Epidermal melanocyte (primary cell): ENCODE measurements at regions not wholly inside any gene's neighbourhood (a gene's known extent, or its start where the extent isn't known, plus 50 kb on each side); places are given as distances from the start of the nearest gene placed in this dataset.

Source experiments
- DNase-seq: peaks from one replicate; pipeline ENCODE4 v3.0.0; 2011; ENCODE audit warnings: low spot score; ENCODE audit not compliant: insufficient read length

GRCh38 chr2:180370511-180371205 is 363.6 kb upstream of the CWC22 start:
- no peak for DNase-seq

DNA sequence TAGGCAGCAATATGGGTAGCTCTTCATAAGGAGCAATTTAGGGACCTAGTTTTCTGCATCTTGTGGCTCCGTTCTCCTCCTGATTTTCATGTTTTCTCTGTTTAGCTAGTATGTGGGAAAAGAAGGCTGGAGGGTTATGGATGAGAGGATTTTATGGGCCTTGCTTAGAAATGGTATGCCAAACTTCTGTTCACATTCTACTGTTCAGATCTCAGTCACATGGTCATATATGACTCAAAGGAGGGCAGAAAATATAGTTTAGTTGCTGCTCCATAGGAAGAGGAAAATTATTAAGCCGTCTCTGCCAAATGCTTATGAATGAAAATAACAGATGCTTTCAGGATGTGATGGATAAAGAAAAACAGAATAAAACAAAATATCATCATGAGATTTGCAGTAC is 361.8 kb upstream of the CWC22 start:
- DNase-seq: no peak

DNA sequence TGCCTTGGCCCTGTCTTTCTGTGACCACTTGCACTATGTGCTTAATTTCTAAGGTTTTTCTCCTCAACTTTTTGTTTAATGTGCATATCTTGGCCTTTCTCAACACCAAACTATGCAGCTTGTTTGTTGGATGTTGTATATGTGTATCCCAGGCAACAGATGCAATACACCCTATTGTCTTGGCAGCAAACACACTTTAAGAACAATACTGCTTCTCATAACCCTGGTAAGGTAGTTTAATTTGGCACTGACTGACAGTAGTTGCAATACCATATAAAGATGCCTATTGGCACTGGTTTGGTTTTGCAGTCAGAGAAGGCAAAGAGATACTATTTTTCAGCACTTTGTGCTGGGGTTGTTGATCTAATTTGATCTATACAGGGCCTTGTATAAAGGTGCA is 360.7 kb upstream of the CWC22 start:
- no peak for DNase-seq

GRCh38 chr2:180366481-180366880 is 359.4 kb upstream of the CWC22 start:
- DNase-seq: no peak

DNA sequence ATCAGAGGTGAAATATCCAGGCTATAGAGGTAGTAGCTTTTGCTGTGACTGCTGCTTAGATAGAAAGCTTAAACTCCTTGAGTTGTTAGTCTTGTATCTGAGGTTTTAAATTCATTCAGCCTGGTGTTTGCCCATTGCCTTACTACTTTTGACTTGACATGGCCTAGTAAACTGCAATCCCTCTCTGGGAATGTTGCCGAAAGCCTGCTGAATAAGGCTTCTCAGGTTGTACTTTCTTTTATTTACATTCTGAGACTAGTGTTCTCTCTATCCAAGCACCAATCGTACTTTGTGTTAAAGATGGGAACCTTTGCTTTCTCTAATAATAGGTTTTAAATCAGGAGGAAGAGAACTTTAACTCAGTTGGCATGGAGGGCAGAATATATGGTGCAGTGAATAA is 357.6 kb upstream of the CWC22 start:
- no peak for DNase-seq

DNA sequence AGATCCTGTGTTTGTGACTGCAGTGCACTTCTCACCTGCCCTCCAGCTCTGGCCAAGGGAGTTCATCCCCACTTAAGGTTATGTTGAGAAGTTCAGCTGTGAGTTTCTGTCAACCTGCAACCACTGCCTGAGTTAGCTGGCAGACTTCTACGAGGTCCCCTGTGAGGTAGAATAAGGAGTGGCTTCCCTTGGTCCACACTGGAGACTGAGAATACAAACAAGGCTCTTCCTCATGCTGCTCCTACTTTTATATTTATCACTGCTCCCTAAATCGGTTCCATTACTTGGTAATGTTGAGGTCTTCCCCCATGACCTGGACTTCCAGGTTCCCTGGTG is 353.2 kb upstream of the CWC22 start:
- DNase-seq: no peak

- DNase-seq: no peak
Observed at GRCh38 chr2:180359522-180360282, 352.6 kb upstream of the CWC22 start.

GRCh38 chr2:180358458-180358857 is 351.4 kb upstream of the CWC22 start:
- no peak for DNase-seq

- DNase-seq: no peak
Observed at GRCh38 chr2:180356676-180357075, 349.6 kb upstream of the CWC22 start.

DNA sequence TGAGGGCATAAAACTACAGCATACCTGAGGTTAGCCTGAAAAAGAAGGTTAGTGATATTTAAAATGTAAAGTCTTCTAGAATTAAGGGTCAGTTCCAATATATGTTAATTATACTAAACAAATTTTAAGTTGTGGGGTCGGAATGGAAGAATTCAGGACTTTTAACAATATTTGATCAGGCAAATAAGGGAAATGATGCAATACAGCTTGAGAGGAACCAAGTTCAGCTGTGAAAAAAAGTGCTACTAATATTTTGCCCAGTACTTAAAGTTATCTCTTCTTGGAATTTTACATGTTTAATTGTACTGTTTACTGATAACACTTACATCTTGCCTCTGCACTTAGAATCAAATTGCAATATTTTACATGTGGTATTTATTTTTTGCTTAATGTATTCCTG is 345.5 kb upstream of the CWC22 start:
- DNase-seq: no peak

DNA sequence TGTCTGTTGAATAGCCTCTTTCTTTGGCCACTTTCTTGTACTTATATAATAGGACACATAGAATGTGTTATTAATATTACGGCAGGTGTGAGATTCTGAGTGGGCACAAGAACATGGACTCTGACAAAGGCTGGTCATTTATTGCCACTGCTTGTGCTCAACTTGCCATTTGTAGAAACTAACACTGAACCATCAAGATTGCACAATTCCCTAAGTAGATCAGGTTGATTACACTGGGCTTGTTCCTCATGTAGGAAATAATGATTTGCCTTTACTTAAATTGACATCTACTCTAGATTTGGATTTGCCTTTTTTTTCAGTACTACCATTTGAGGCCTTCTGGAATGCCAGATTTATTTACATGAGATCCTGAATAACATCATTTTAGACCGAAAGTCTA is 342.7 kb upstream of the CWC22 start:
- DNase-seq: no peak

DNA sequence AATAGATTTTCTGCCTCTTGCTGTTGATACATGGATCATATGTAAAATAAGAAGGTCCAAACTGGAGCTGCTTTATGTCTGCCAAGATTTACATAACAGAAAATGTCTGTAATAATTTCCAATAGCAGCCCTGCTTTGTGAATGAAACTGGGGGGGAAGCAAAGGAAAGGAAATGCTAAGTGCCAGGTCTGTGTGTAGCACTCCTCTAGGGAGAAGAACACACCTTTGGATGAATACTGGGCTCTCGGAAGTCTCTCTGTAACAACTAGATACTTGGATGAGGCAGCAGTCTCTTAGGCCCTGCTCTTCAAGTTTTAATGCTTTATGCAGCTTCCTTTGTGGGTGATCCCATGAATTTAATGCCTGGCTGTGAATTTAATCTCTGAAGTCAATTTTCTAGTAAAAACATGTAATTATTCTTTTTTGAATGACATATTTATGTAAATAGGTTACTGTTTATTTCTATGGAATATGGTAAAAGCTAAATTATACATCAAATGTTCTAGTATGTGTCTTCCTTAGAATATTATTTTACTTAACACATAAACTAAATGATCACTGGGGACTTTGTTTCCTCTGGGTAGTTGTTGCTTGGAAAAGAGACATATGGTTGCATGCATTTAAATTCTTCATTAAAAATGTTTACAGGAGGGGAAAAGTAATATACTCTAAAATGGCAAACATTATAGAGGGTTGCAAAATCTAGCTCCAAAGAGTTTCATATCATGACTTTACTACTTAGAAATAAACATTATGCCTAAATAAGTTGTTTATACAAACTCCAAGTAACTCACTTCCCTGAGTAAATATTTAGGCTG is 336.6 kb upstream of the CWC22 start:
- DNase-seq: no peak

DNA sequence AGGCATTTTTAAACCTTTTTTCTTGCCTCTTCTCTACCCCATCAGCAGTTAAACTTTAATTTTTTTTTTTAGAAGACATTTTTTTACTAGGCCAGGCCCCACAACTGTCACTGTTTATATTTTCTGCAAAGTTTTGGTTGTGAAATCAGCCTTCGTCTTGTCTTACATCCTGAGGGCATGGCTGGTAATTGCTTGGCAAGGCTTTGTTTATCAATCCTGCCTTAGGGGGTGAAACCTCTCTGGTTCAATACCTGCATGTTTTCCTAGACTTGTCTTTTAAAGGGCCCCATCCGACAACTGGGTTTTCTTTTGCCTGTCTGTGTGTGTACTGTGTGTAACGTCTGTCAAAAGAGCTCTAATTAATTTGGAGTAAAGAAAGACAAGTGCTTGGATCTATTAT is 330.0 kb upstream of the CWC22 start:
- DNase-seq: no peak

DNA sequence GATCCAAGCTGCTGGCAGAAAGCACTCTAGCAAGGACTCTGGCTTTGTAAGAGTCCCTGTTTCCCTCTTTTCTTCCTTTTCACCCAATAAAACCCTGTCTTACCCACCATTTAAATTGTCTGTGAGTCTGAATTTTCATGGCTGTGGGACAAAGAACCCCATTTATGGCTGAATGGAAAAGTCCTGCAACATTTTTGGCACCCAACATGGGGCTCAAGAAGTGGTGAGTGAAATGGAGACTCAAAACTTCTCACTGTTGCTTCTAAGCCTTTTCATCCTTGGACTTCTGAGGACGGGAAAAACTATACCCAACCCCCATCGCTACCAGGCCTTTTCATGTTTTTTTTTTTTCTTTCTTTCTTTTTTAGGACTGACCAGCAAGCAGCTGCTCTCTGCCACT is 329.5 kb upstream of the CWC22 start:
- no peak for DNase-seq

DNA sequence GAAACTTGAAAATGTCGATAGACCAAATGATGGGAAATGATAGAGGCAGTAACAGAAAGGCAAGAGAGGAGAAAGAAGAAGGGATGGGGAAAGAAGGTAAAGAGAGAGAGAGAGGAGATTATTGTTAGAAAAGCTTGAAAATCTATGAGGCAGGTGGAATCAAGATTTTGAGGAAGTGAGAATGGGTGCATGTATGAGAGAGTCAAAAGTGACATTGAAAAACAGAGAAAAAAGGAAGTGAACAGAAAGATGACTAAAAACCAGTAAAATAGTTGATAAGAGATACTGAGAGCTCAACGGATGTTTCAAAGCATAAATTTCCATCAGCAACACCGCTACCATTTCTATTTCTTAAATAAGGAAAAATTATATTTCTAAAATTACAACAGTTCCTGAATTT is 327.4 kb upstream of the CWC22 start:
- no peak for DNase-seq

DNA sequence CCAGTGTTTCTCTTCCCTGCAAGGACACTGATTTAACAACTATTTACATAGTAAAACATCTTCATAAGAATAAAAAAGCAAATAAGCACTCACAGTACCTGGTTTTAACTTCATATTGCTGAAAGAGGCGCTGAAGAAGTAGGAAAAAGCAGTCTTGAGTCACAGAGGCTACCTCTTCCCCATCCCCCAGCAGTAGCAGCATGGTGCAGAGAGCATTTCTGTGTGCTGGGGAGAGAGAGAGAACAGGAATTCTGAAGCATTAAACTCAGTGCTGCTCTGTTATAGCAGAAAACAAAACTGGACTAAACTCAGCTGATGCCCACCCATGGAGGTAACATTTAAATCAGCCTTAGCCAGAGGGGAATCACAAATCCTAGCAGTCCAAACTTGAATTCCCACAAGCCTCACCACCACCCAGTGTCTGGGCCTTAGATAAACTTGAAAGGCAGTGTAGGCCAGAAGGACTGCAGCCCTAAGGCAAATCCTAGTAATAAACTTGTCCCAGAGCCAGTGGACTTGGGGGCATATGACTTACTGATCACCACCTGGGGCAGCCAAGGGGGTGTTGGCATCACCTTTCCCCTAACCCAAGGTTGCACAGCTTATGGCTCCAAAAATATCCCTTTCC is 321.8 kb upstream of the CWC22 start:
- DNase-seq: no peak

GRCh38 chr2:180327185-180327584 is 320.1 kb upstream of the CWC22 start:
- no peak for DNase-seq

GRCh38 chr2:180325416-180326120 is 318.5 kb upstream of the CWC22 start:
- DNase-seq: no peak

DNA sequence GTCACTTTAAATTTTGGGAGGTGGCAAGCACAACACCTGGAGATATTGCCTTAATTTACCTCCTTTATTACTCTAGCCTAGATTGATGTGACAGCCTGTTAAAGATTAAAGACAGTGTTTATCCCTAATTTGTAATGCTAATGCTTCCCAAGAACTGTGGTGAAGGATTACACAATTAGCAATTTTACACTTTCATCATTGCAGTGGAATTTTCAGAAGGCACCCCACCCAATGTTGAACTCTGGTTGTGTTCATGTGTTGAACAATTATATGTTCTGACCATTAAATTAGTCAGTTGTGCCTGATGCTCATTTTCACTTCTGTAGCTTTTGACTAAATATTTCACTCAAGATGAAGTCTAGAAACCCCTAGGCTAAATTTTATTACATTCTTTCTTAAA is 317.1 kb upstream of the CWC22 start:
- no peak for DNase-seq

GRCh38 chr2:180322781-180323180 is 315.7 kb upstream of the CWC22 start:
- no peak for DNase-seq
